ENCODE measurements at regions not wholly inside any gene's neighbourhood (a gene's known extent, or its start where the extent isn't known, plus 50 kb on each side); places are given as distances from the start of the nearest gene placed in this dataset.

DNA sequence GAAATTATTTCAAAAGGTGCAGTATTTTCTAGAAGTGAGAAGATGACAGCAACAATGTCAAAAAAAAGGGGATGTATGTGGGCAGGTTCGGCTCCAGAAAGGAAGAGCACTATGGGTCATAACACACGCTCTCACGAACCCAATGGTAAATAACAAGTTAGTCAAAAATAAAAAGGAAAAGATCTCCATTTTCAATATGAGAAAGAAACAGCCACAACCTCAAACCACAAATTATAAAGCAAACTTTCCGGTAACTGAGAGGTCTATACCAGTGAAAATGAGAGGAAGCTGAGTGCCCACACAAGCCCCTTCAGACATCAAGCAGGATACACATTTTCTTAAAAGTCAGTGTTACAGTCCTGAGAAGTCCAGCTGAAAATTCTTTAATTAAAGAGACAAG lies 398.5 kb upstream of the RPS23 start:
- no peaks in the 10 kb centered on the region for H3K4me1 ChIP-seq (ENCODE audit: control insufficient read depth in 1 of 2, insufficient read depth in 2 of 2, low read length in 2 of 2)
- TF ChIP-seq EZH2 (IDR thresholded peaks at IDR 0.05) (no peak), EGR1 (IDR thresholded peaks at IDR 0.05; ENCODE audit: low read depth) (no peak), SIN3A (IDR thresholded peaks at IDR 0.05; ENCODE audit: low read depth) (no peak), ELF1 (IDR thresholded peaks at IDR 0.05; ENCODE audit: borderline replicate concordance, low read depth) (no peak)
- TF ChIP-seq, protein P1, sequence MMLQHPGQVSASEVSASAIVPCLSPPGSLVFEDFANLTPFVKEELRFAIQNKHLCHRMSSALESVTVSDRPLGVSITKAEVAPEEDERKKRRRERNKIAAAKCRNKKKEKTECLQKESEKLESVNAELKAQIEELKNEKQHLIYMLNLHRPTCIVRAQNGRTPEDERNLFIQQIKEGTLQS (IDR thresholded peaks at IDR 0.05): no peak
- DNase-seq (ENCODE audit: low read depth, low spot score) (no peak), ATAC-seq (no peak)
- H3K79me2 ChIP-seq (ENCODE audit: insufficient read depth, low read length): no peaks in the 10 kb centered on the region
- ChIA-PET POLR2A (no interaction called here), RAD21 (ENCODE audit: low non-redundant PET in 1 of 2, low total read pairs in 2 of 2, uncharacterized antibody in 2 of 2, unreplicated experiment in 2 of 2) (no interaction called here), CTCF (no interaction called here)
- no peaks in the 10 kb centered on the region for H3K27me3 ChIP-seq (ENCODE audit: insufficient read depth, low read length)
- H3K36me3 ChIP-seq (ENCODE audit: control insufficient read depth in 1 of 2, insufficient read depth in 2 of 2, low read length in 2 of 2): no peaks in the 10 kb centered on the region
- BruUV-seq (replicated peaks): no TSS peak
- no peak overlapping the region for H3K4me2 ChIP-seq (ENCODE audit: low read length)
- no peak overlapping the region for H3K9ac ChIP-seq (ENCODE audit: low read length)
- no peaks in the 10 kb centered on the region for H4K20me1 ChIP-seq (ENCODE audit: insufficient read depth)
- intact Hi-C loops (cut with micrococcal nuclease): no loop called here
- H3K27ac ChIP-seq (ENCODE audit: low read depth, low read length): no peak overlapping the region
- no peak overlapping the region for H3K4me3 ChIP-seq (replicated peaks in 1 of 2; ENCODE audit: low read depth in 1 of 2, low read length in 2 of 2)
- H3K9me3 ChIP-seq (ENCODE audit: control insufficient read depth in 1 of 2, insufficient read depth in 1 of 2, low read depth in 1 of 2, low read length in 2 of 2): no peaks in the 10 kb centered on the region
- no peaks in the 10 kb centered on the region for H3K9me2 ChIP-seq (ENCODE audit: insufficient read depth)
- H2AFZ ChIP-seq (ENCODE audit: low read depth, low read length, poor library complexity, severe bottlenecking): no peak overlapping the region

DNA sequence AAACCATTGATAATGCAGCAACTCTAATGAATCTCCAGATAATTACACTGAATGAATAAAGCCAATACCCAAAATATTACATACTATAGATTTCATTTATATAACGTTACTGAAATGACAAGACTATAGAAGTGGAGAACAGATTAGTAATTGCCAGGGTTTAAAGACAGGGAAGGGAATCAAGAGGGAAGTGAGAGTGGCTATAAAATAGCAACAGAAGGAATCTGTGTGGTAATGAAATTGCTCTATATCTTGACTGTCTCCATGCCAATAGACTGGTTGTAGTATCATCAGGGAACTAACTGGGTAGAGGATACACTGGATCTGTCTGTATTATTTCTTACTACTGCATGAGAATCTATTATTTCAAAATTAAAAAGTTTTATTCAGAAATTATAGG lies 396.5 kb upstream of the RPS23 start:
- CTCF ChIA-PET: no interaction called here
- no peak for TF ChIP-seq SP1 (IDR thresholded peaks at IDR 0.05; ENCODE audit: low read depth)
- TF ChIP-seq, protein P1 (IDR thresholded peaks at IDR 0.05): no peak
- no peak for TF ChIP-seq ZFX (IDR thresholded peaks at IDR 0.05)
- no peak for TF ChIP-seq CEBPB (IDR thresholded peaks at IDR 0.05; ENCODE audit: low read depth)
- TF ChIP-seq, protein P2, sequence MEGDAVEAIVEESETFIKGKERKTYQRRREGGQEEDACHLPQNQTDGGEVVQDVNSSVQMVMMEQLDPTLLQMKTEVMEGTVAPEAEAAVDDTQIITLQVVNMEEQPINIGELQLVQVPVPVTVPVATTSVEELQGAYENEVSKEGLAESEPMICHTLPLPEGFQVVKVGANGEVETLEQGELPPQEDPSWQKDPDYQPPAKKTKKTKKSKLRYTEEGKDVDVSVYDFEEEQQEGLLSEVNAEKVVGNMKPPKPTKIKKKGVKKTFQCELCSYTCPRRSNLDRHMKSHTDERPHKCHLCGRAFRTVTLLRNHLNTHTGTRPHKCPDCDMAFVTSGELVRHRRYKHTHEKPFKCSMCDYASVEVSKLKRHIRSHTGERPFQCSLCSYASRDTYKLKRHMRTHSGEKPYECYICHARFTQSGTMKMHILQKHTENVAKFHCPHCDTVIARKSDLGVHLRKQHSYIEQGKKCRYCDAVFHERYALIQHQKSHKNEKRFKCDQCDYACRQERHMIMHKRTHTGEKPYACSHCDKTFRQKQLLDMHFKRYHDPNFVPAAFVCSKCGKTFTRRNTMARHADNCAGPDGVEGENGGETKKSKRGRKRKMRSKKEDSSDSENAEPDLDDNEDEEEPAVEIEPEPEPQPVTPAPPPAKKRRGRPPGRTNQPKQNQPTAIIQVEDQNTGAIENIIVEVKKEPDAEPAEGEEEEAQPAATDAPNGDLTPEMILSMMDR (IDR thresholded peaks at IDR 0.05 in 2 of 3, conservative IDR thresholded peaks at IDR 0.05 in 1 of 3; ENCODE audit: borderline replicate concordance in 1 of 3, insufficient read depth in 1 of 3, low read depth in 2 of 3, low read length in 2 of 3): no peak
- TF ChIP-seq FOSL1 (IDR thresholded peaks at IDR 0.05; ENCODE audit: low read depth): no peak
- no peak for TF ChIP-seq RAD21 (IDR thresholded peaks at IDR 0.05; ENCODE audit: low read depth)
- TF ChIP-seq POLR2AphosphoS5 (IDR thresholded peaks at IDR 0.05; ENCODE audit: low read depth, low read length): no peak
- no peak for TF ChIP-seq JUND (IDR thresholded peaks at IDR 0.05)
- TF ChIP-seq, protein P3, sequence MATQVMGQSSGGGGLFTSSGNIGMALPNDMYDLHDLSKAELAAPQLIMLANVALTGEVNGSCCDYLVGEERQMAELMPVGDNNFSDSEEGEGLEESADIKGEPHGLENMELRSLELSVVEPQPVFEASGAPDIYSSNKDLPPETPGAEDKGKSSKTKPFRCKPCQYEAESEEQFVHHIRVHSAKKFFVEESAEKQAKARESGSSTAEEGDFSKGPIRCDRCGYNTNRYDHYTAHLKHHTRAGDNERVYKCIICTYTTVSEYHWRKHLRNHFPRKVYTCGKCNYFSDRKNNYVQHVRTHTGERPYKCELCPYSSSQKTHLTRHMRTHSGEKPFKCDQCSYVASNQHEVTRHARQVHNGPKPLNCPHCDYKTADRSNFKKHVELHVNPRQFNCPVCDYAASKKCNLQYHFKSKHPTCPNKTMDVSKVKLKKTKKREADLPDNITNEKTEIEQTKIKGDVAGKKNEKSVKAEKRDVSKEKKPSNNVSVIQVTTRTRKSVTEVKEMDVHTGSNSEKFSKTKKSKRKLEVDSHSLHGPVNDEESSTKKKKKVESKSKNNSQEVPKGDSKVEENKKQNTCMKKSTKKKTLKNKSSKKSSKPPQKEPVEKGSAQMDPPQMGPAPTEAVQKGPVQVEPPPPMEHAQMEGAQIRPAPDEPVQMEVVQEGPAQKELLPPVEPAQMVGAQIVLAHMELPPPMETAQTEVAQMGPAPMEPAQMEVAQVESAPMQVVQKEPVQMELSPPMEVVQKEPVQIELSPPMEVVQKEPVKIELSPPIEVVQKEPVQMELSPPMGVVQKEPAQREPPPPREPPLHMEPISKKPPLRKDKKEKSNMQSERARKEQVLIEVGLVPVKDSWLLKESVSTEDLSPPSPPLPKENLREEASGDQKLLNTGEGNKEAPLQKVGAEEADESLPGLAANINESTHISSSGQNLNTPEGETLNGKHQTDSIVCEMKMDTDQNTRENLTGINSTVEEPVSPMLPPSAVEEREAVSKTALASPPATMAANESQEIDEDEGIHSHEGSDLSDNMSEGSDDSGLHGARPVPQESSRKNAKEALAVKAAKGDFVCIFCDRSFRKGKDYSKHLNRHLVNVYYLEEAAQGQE (IDR thresholded peaks at IDR 0.05; ENCODE audit: low read depth): no peak
- no peak for TF ChIP-seq YY1 (IDR thresholded peaks at IDR 0.05; ENCODE audit: extremely low read depth, insufficient replicate concordance, low read depth, low read length)
- no peak for TF ChIP-seq CBX3 (IDR thresholded peaks at IDR 0.05; ENCODE audit: low read depth)
- TF ChIP-seq EZH2phosphoT487 (IDR thresholded peaks at IDR 0.05; ENCODE audit: borderline replicate concordance): no peak

More for the DNA sequence above, 396.5 kb upstream of the RPS23 start:
- Histone ChIP-seq H3K79me2 (ENCODE audit: insufficient read depth, low read length) (no peaks in the 10 kb centered on the region), H3K4me3 (replicated peaks in 1 of 2; ENCODE audit: low read depth in 1 of 2, low read length in 2 of 2) (no peak overlapping the region), H2AFZ (ENCODE audit: low read depth, low read length, poor library complexity, severe bottlenecking) (no peak overlapping the region), H3K27me3 (ENCODE audit: insufficient read depth, low read length) (no peaks in the 10 kb centered on the region), H4K20me1 (ENCODE audit: insufficient read depth) (no peaks in the 10 kb centered on the region), H3K9me2 (ENCODE audit: insufficient read depth) (no peaks in the 10 kb centered on the region), H3K27ac (ENCODE audit: low read depth, low read length) (no peak overlapping the region), H3K4me1 (ENCODE audit: control insufficient read depth in 1 of 2, insufficient read depth in 2 of 2, low read length in 2 of 2) (no peaks in the 10 kb centered on the region), H3K36me3 (ENCODE audit: control insufficient read depth in 1 of 2, insufficient read depth in 2 of 2, low read length in 2 of 2) (no peaks in the 10 kb centered on the region), H3K4me2 (ENCODE audit: low read length) (no peak overlapping the region), H3K9me3 (ENCODE audit: control insufficient read depth in 1 of 2, insufficient read depth in 1 of 2, low read depth in 1 of 2, low read length in 2 of 2) (no peaks in the 10 kb centered on the region), H3K9ac (ENCODE audit: low read length) (no peak overlapping the region)
- no TSS peak for BruUV-seq (replicated peaks)
- intact Hi-C loops (cut with micrococcal nuclease): no loop called here
- DNase-seq (ENCODE audit: low read depth, low spot score) (no peak), ATAC-seq (no peak)
- ChIA-PET RAD21 (ENCODE audit: low non-redundant PET in 1 of 2, low total read pairs in 2 of 2, uncharacterized antibody in 2 of 2, unreplicated experiment in 2 of 2) (no interaction called here), POLR2A (no interaction called here)
